SU-DHL-6 (cell line): ENCODE measurements at regions not wholly inside any gene's neighbourhood (a gene's known extent, or its start where the extent isn't known, plus 50 kb on each side); places are given as distances from the start of the nearest gene placed in this dataset.

Source experiments
- CTCF ChIP-seq: fragments of 200-600 bp; sonication (generic); IDR thresholded peaks from one replicate; pipeline ENCODE4 v1.5.1; 2017; ENCODE audit warnings: antibody characterized with exemption, mild to moderate bottlenecking, low read length, moderate library complexity; ENCODE audit not compliant: insufficient read depth, poor library complexity, severe bottlenecking
- EZH2phosphoT487 ChIP-seq: fragments of 200-600 bp; sonication (generic), shearing (Covaris generic); conservative IDR thresholded peaks from 2 replicates; pipeline ENCODE4 v1.6.1; 2018; ENCODE audit warnings: mild to moderate bottlenecking, antibody characterized with exemption, low read length, moderate library complexity, mixed read lengths

- TF ChIP-seq CTCF (no peak), EZH2phosphoT487 (no peak)
These were observed 113.3 kb upstream of the ZNF608 start for GRCh38 chr5:124859556-124860290.
